Heart left ventricle (tissue), 13 donors: ENCODE measurements at regions not wholly inside any gene's neighbourhood (a gene's known extent, or its start where the extent isn't known, plus 50 kb on each side); places are given as distances from the start of the nearest gene placed in this dataset.

ENCODE experiments used
- CTCF ChIP-seq, 12 donors: fragments of 200-600 bp; sonication (generic) in 4 of 12; IDR thresholded peaks; one replicate each; pipeline versions ENCODE4 v1.5.0 to v1.8.0; 2018 to 2022; ENCODE audit warnings: antibody characterized with exemption in 12 of 12, mild to moderate bottlenecking in 5 of 12
- POLR2A ChIP-seq, 2 donors: fragments of 450-650 bp; IDR thresholded peaks; one replicate each; pipeline ENCODE4 v1.6.1; 2017; ENCODE audit warnings: antibody characterized with exemption in 2 of 2, mild to moderate bottlenecking in 2 of 2, moderate library complexity in 2 of 2
- donor health status: ischemic (EF 13 %, LVEDD 7.1; RV severe dilation, severe dysfunction).
- donor health status: DM: no; HTN: yes; CAD: no.
- donor health status: DM: no; HTN: no; CAD: no.
- donor health status: ischemic (EF 25% LVEDD 6.9; RV normal size, moderate dysfunction).
- donor health status: ischemic (EF 25% LVEDD 5.7; RV mildly dilated, moderate dysfunction).
- donor health status: ischemic (EF 35%, LVEDD 5.7; RV mildly dilated, moderate dysfunction).
- donor health status: nonischemic (EF 11% LVEDD 7.7; RV severe dilation, severe dysfunction).
- donor health status: DM: yes; HTN: yes; CAD: no.
- donor health status: PGD.
- donor health status: ischemic (EF 29% LVEDD 5.4; RV normal size, mild dysfunction).
- donor health status: nonischemic (EF 23%, LVEDD 6.1; RV moderate dilation, normal function).

GRCh38 chr11:114779189-114779588, 100.9 kb downstream of the NXPE2 start:
- TF ChIP-seq CTCF (IDR thresholded peaks at IDR 0.05) (no peak), POLR2A (IDR thresholded peaks at IDR 0.05) (no peak)
